ENCODE measurements at regions not wholly inside any gene's neighbourhood (a gene's known extent, or its start where the extent isn't known, plus 50 kb on each side); places are given as distances from the start of the nearest gene placed in this dataset.

DNA sequence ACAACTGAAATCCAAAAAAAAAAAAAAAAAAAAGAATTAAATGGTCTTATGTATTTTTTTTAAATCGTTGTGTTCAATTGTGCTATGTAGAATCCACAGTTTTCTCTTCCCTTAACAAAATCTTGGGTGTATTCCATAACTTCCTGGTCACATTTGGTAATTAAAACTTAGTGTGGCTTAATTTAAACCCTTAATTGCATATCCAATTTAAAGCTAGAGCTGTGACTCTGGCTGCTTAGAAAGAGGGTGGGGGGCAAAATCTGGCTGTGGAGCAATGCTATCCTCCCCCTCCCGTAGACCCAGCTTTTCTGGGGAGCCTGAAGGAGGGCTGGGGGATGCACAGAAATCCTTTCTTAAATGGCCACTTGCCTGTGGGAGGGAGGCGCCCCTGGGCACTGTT is 695.1 kb downstream of the INHBA start:
- TF ChIP-seq, protein P1, sequence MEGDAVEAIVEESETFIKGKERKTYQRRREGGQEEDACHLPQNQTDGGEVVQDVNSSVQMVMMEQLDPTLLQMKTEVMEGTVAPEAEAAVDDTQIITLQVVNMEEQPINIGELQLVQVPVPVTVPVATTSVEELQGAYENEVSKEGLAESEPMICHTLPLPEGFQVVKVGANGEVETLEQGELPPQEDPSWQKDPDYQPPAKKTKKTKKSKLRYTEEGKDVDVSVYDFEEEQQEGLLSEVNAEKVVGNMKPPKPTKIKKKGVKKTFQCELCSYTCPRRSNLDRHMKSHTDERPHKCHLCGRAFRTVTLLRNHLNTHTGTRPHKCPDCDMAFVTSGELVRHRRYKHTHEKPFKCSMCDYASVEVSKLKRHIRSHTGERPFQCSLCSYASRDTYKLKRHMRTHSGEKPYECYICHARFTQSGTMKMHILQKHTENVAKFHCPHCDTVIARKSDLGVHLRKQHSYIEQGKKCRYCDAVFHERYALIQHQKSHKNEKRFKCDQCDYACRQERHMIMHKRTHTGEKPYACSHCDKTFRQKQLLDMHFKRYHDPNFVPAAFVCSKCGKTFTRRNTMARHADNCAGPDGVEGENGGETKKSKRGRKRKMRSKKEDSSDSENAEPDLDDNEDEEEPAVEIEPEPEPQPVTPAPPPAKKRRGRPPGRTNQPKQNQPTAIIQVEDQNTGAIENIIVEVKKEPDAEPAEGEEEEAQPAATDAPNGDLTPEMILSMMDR (IDR thresholded peaks at IDR 0.05; ENCODE audit: insufficient read depth, low read length, poor library complexity, severe bottlenecking): no peak
- TF ChIP-seq EZH2phosphoT487 (conservative IDR thresholded peaks at IDR 0.05; ENCODE audit: low read length): no peak

Measured in SU-DHL-6 (cell line).